Trophoblast cell (in vitro differentiated cells and primary cell): ENCODE measurements at regions not wholly inside any gene's neighbourhood (a gene's known extent, or its start where the extent isn't known, plus 50 kb on each side); places are given as distances from the start of the nearest gene placed in this dataset.

Experiments used
- DNase-seq, 2 donors: peaks; one replicate each; pipeline ENCODE4 v3.0.0-alpha.2; 2016
- H2AFZ ChIP-seq: 2 replicates; pipeline ENCODE4 v1.6.1; 2013; ENCODE audit warnings: low read length, moderate library complexity, mild to moderate bottlenecking; ENCODE audit not compliant: insufficient read depth, poor library complexity
- H2AK5ac ChIP-seq: 2 replicates; pipeline ENCODE4 v1.6.1; 2013; ENCODE audit warnings: mild to moderate bottlenecking, low read length
- H2BK120ac ChIP-seq: 2 replicates; pipeline ENCODE4 v1.6.1; 2013; ENCODE audit warnings: low read length, mild to moderate bottlenecking, moderate library complexity; ENCODE audit not compliant: insufficient read depth, poor library complexity
- H2BK12ac ChIP-seq: 2 replicates; pipeline ENCODE4 v1.6.1; 2013; ENCODE audit warnings: mild to moderate bottlenecking, low read length, moderate library complexity
- H2BK5ac ChIP-seq: 2 replicates; pipeline ENCODE4 v1.6.1; 2013; ENCODE audit warnings: low read length, low read depth, moderate library complexity, mild to moderate bottlenecking; ENCODE audit not compliant: poor library complexity
- H3K14ac ChIP-seq: 2 replicates; pipeline ENCODE4 v1.6.1; 2013; ENCODE audit warnings: mild to moderate bottlenecking, low read length
- H3K18ac ChIP-seq: 2 replicates; pipeline ENCODE4 v1.6.1; 2013; ENCODE audit warnings: mild to moderate bottlenecking, low read length
- H3K23ac ChIP-seq: 2 replicates; pipeline ENCODE4 v1.6.1; 2013; ENCODE audit warnings: low read length
- H3K27ac ChIP-seq: 2 replicates; pipeline ENCODE4 v1.5.1; 2013; ENCODE audit warnings: low read depth, mild to moderate bottlenecking, inconsistent platforms, low read length, moderate library complexity
- H3K27me3 ChIP-seq: 2 replicates; pipeline ENCODE4 v1.6.1; 2013; ENCODE audit warnings: inconsistent platforms, mild to moderate bottlenecking, low read length, moderate library complexity; ENCODE audit not compliant: insufficient read depth
- H3K36me3 ChIP-seq, 2 experiments: 1 replicate in 1 of 2; 2 replicates in 1 of 2; pipeline ENCODE4 v1.6.1; 2013; ENCODE audit warnings: low read length in 2 of 2, mild to moderate bottlenecking in 2 of 2, moderate library complexity in 1 of 2; ENCODE audit not compliant: insufficient read depth in 2 of 2, control insufficient read depth in 1 of 2
- H3K4ac ChIP-seq: 2 replicates; pipeline ENCODE4 v1.6.1; 2013; ENCODE audit warnings: low read depth, mild to moderate bottlenecking, low read length, moderate library complexity
- H3K4me1 ChIP-seq, 2 experiments: 1 replicate in 1 of 2; 2 replicates in 1 of 2; pipeline ENCODE4 v1.6.1; 2013; ENCODE audit warnings: low read length in 2 of 2, mild to moderate bottlenecking in 2 of 2, moderate library complexity in 1 of 2; ENCODE audit not compliant: insufficient read depth in 2 of 2, control insufficient read depth in 1 of 2
- H3K4me2 ChIP-seq: 2 replicates; pipeline ENCODE4 v1.6.1; 2013; ENCODE audit warnings: inconsistent platforms, mild to moderate bottlenecking, low read length, moderate library complexity
- H3K4me3 ChIP-seq: 2 replicates; pipeline ENCODE4 v1.5.1; 2013; ENCODE audit warnings: mild to moderate bottlenecking, low read depth, low read length, inconsistent platforms
- H3K79me1 ChIP-seq: one replicate; pipeline ENCODE4 v1.6.1; 2013; ENCODE audit warnings: low read length
- H3K79me2 ChIP-seq: 2 replicates; pipeline ENCODE4 v1.6.1; 2013; ENCODE audit warnings: low read length, mild to moderate bottlenecking; ENCODE audit not compliant: control insufficient read depth, insufficient read depth, poor library complexity
- H3K9ac ChIP-seq: 2 replicates; pipeline ENCODE4 v1.6.1; 2013; ENCODE audit warnings: mild to moderate bottlenecking, low read length
- H3K9me3 ChIP-seq: 2 replicates; pipeline ENCODE4 v1.6.1; 2013; ENCODE audit warnings: low read depth, mild to moderate bottlenecking, control low read depth, inconsistent platforms, low read length; ENCODE audit not compliant: insufficient read depth
- H4K12ac ChIP-seq: 2 replicates; pipeline ENCODE4 v1.6.1; 2013; ENCODE audit warnings: low read depth, mild to moderate bottlenecking, low read length, moderate library complexity
- H4K8ac ChIP-seq: 2 replicates; pipeline ENCODE4 v1.6.1; 2013; ENCODE audit warnings: low read depth, mild to moderate bottlenecking, low read length, moderate library complexity
- H4K91ac ChIP-seq: one replicate; pipeline ENCODE4 v1.6.1; 2013; ENCODE audit warnings: low read depth, mild to moderate bottlenecking, low read length, moderate library complexity
- WGBS: extraction: QIAGEN DNeasy Blood & Tissue Kit; methylation state at CpG from one replicate; pipeline ENCODE4 v1.1.7; 2013; ENCODE audit warnings: missing lambda C conversion rate; ENCODE audit not compliant: insufficient read length, insufficient coverage; ENCODE audit errors: extremely low coverage; 5-methylcytosine and 5-hydroxymethylcytosine counted together

DNA sequence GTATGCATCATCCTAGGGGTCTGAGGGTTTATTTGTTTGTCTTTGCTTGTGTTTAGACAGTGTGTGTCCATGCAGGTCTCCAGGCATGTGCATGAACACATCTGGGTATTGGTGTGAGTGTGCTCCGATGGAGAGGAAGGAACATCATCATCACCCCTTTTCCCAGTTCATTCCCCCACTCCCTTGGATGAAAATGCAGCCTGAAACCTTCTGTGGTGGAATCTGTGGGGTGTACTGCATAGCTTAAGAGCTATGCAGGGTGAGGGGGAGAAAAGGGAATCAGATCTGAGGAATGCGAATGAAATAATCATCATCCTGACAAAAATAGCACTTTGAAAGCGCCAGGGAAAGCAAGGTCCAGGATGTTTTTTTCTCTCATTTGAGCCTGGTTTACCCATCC is 520.1 kb downstream of the NTRK3 start:
- H2AK5ac ChIP-seq = no peak overlapping the region

GRCh38 chr15:87735522-87735921 is 521.0 kb downstream of the NTRK3 start:
- Histone ChIP-seq H3K27ac (no peak overlapping the region), H3K4me3 (no peak overlapping the region), H4K91ac (no peak overlapping the region), H3K9ac (no peak overlapping the region), H3K4ac (no peak overlapping the region), H3K18ac (no peak overlapping the region), H3K36me3 (no peaks in the 10 kb centered on the region), H2AK5ac (no peak overlapping the region), H3K23ac (no peak overlapping the region), H3K4me1 (no peaks in the 10 kb centered on the region), H3K9me3 (peaks cover 2% of the 10 kb centered on the region), H2BK5ac (no peak overlapping the region), H4K8ac (no peak overlapping the region), H3K4me2 (no peak overlapping the region), H2AFZ (no peak overlapping the region), H3K14ac (no peak overlapping the region), H2BK120ac (no peak overlapping the region), H4K12ac (no peak overlapping the region), H3K27me3 (no peaks in the 10 kb centered on the region), H3K79me2 (no peaks in the 10 kb centered on the region), H2BK12ac (no peak overlapping the region), H3K79me1 (no peaks in the 10 kb centered on the region)
- no peak for DNase-seq
- WGBS = no CpG with 5 or more reads among the region's 8 CpGs

More for the DNA sequence above, 520.1 kb downstream of the NTRK3 start:
- H3K9me3 ChIP-seq = peaks cover 2% of the 10 kb centered on the region
- no peak overlapping the region for H3K27ac ChIP-seq
- no peak overlapping the region for H3K18ac ChIP-seq
- H4K12ac ChIP-seq = no peak overlapping the region
- no peak overlapping the region for H3K4me3 ChIP-seq
- H4K8ac ChIP-seq = no peak overlapping the region
- no peak for DNase-seq
- H2AFZ ChIP-seq = no peak overlapping the region
- peaks cover 0 to under 1% of the 10 kb centered on the region in 2 experiments for H3K4me1 ChIP-seq
- no peak overlapping the region for H3K14ac ChIP-seq
- no peaks in the 10 kb centered on the region for H3K36me3 ChIP-seq
- no peak overlapping the region for H2BK120ac ChIP-seq
- H3K27me3 ChIP-seq = no peaks in the 10 kb centered on the region
- no peak overlapping the region for H2BK12ac ChIP-seq
- H3K4me2 ChIP-seq = no peak overlapping the region
- H3K23ac ChIP-seq = no peak overlapping the region
- H3K9ac ChIP-seq = no peak overlapping the region
- H4K91ac ChIP-seq = no peak overlapping the region
- no peaks in the 10 kb centered on the region for H3K79me2 ChIP-seq
- no CpG with 5 or more reads among the region's 3 CpGs for WGBS
- no peaks in the 10 kb centered on the region for H3K79me1 ChIP-seq
- H3K4ac ChIP-seq = no peak overlapping the region
- H2BK5ac ChIP-seq = no peak overlapping the region

DNA sequence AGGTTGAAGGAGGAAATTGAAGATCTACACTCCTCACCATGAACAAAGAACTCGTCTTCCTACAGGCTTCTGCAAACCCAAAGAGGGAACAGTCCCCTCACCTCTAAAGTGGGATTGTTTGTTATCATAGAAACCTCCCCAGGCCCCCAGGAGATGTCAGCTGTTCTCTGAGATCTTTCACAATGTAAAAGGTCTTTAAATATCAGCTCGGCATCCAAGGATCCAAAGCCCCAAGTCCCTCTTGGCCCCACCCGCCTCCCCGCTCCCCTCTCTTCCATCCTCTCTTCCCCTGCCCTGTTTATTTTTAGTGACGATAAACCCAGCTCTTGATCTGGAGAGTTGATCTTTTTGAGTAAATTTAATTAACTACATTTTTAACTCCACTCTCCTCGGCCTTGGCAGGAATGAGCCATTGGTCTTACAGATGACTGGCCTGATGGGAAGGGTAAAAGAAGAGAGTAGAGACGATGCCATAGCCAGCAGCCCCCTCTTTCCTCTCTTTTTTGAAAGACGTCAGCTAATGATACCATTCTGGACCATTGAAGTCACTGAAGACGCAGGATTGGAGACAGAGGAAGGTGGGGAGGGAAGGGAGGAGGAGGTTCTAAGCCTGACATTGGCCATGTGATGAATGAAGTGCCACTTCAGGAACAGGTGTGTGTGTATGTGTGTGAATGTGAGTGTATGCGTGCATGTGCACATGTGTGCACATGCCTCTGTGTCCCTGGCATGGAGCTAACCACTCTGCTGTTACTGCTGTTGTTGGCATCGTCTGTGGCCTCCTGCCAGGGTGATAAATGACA is 521.8 kb downstream of the NTRK3 start:
- Histone ChIP-seq H3K4me2 (no peak overlapping the region), H2BK120ac (no peak overlapping the region), H3K23ac (no peak overlapping the region), H4K12ac (no peak overlapping the region), H3K14ac (no peak overlapping the region), H3K9ac (no peak overlapping the region), H4K91ac (no peak overlapping the region), H3K27me3 (no peaks in the 10 kb centered on the region), H3K79me1 (no peaks in the 10 kb centered on the region), H2AK5ac (no peak overlapping the region), H2BK12ac (no peak overlapping the region), H3K9me3 (peaks cover 2% of the 10 kb centered on the region), H3K4ac (no peak overlapping the region), H3K18ac (no peak overlapping the region), H2AFZ (no peak overlapping the region), H4K8ac (no peak overlapping the region), H3K4me3 (no peak overlapping the region), H3K79me2 (no peaks in the 10 kb centered on the region), H3K27ac (no peak overlapping the region), H3K36me3 (no peaks in the 10 kb centered on the region), H3K4me1 (no peaks in the 10 kb centered on the region), H2BK5ac (no peak overlapping the region)
- DNase-seq = no peak
- no CpG with 5 or more reads among the region's 11 CpGs for WGBS

DNA sequence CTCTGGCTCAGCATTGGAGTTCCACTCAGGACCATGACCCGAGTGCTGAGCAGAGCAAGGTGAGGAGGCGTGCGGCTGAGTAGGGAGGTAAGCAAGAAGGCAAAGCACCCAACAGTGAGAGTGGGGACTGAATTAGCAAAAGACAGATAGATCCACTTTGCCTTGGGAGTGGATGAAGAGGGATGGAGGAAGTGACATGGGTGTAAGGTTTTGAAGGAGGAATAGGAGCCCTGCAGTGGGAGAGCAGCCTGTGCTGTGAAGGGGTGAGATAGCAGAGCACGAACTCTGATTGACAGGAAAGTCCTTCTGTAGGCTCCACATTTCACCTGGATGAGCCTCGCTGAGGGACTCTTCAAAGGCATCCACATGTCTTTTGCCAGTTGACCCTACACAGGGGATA is 522.6 kb downstream of the NTRK3 start:
- WGBS = no CpG with 5 or more reads among the region's 5 CpGs
- Histone ChIP-seq H3K4ac (no peak overlapping the region), H3K4me2 (no peak overlapping the region), H3K23ac (no peak overlapping the region), H3K14ac (no peak overlapping the region), H3K4me1 (no peaks in the 10 kb centered on the region), H2BK5ac (no peak overlapping the region), H3K9ac (no peak overlapping the region), H2AK5ac (no peak overlapping the region), H4K12ac (no peak overlapping the region), H4K8ac (no peak overlapping the region), H2AFZ (no peak overlapping the region), H3K79me1 (no peaks in the 10 kb centered on the region), H3K79me2 (no peaks in the 10 kb centered on the region), H3K27me3 (no peaks in the 10 kb centered on the region), H3K4me3 (no peak overlapping the region), H3K18ac (no peak overlapping the region), H3K9me3 (peaks cover 2% of the 10 kb centered on the region), H3K36me3 (no peaks in the 10 kb centered on the region), H3K27ac (no peak overlapping the region), H2BK12ac (no peak overlapping the region), H2BK120ac (no peak overlapping the region), H4K91ac (no peak overlapping the region)
- DNase-seq = no peak
